Memory B cell (primary cell): ENCODE measurements at regions not wholly inside any gene's neighbourhood (a gene's known extent, or its start where the extent isn't known, plus 50 kb on each side); places are given as distances from the start of the nearest gene placed in this dataset.

Experiments used
- ATAC-seq: fragments of 150-1000 bp; cut with Tn5 transposase; 2 replicates; pipeline ENCODE4 v1.10.0; 2021; ENCODE audit warnings: low read depth, mild to moderate bottlenecking, moderate library complexity
- DNase-seq, 2 donors: peaks; one replicate each; pipeline ENCODE4 v3.0.0; 2022; ENCODE audit warnings: low spot score in 2 of 2
- H3K27ac Mint-ChIP-seq: one replicate; pipeline ENCODE4 v1.8.0; 2022; ENCODE audit warnings: mild to moderate bottlenecking, moderate library complexity, mixed read lengths
- H3K27me3 Mint-ChIP-seq: one replicate; pipeline ENCODE4 v1.8.0; 2022; ENCODE audit warnings: mixed read lengths
- H3K36me3 Mint-ChIP-seq: one replicate; pipeline ENCODE4 v1.8.0; 2022; ENCODE audit warnings: mild to moderate bottlenecking, mixed read lengths
- H3K4me1 Mint-ChIP-seq: one replicate; pipeline ENCODE4 v1.8.0; 2022; ENCODE audit warnings: mixed read lengths
- H3K4me3 Mint-ChIP-seq: one replicate; pipeline ENCODE4 v1.8.0; 2022; ENCODE audit warnings: mild to moderate bottlenecking, moderate library complexity, mixed read lengths
- H3K9me3 Mint-ChIP-seq: one replicate; pipeline ENCODE4 v1.8.0; 2022; ENCODE audit warnings: mixed read lengths

DNA sequence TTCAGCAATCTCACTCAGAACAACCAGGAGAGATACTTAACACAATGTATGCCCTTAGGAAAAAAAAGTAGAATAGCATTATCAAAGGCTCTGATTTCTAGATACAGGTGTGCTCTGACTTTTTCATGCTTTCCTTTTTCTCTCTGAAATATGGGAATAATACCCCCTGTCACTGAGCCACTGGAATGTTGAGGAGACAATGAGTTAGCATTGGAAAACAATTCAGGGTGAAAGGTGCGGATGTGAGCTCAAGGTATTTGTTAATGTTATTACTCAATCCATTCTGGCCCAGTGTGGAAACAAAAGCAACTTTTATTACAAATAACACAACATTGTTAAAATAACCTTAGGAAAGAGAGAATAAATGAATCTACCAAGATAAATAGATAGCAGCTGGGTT, 228.0 kb downstream of the IKZF2 start:
- no peak overlapping the region for H3K27ac Mint-ChIP-seq
- peaks cover 3% of the 10 kb centered on the region for H3K27me3 Mint-ChIP-seq
- no peak for ATAC-seq
- H3K4me3 Mint-ChIP-seq, result no peak overlapping the region
- H3K4me1 Mint-ChIP-seq, result no peaks in the 10 kb centered on the region
- H3K9me3 Mint-ChIP-seq, result peaks cover 2% of the 10 kb centered on the region
- H3K36me3 Mint-ChIP-seq, result no peaks in the 10 kb centered on the region
- no peak for DNase-seq

DNA sequence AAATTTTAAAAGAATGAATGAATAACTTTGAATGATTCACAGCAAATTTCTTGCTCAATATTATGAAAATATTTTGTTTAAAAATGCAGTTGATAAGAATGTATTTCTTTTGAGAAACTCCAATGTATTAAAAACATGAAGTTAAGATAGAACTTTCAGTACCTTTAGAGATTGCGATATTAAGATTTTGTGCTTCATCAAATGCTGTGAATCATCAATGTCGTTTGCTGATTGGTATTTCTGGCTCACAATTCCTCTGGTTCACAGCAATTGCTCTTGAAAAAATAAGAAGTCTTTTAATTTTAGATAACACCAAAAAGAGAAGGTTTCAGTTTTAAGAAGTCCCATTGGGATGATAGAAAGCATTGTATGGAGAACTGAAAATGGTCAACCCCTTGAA, 228.7 kb downstream of the IKZF2 start:
- ATAC-seq, result no peak
- Mint-ChIP-seq H3K4me1 (no peaks in the 10 kb centered on the region), H3K27ac (no peak overlapping the region), H3K36me3 (no peaks in the 10 kb centered on the region), H3K4me3 (no peak overlapping the region), H3K27me3 (peaks cover 3% of the 10 kb centered on the region), H3K9me3 (peaks cover 2% of the 10 kb centered on the region)
- DNase-seq, result no peak

GRCh38 chr2:212921711-212922110, 229.7 kb downstream of the IKZF2 start:
- H3K27me3 Mint-ChIP-seq, result peaks cover 3% of the 10 kb centered on the region
- DNase-seq, result no peak
- no peak overlapping the region for H3K27ac Mint-ChIP-seq
- H3K9me3 Mint-ChIP-seq, result peaks cover 2% of the 10 kb centered on the region
- no peak overlapping the region for H3K4me3 Mint-ChIP-seq
- no peak for ATAC-seq
- H3K4me1 Mint-ChIP-seq, result no peaks in the 10 kb centered on the region
- no peaks in the 10 kb centered on the region for H3K36me3 Mint-ChIP-seq

DNA sequence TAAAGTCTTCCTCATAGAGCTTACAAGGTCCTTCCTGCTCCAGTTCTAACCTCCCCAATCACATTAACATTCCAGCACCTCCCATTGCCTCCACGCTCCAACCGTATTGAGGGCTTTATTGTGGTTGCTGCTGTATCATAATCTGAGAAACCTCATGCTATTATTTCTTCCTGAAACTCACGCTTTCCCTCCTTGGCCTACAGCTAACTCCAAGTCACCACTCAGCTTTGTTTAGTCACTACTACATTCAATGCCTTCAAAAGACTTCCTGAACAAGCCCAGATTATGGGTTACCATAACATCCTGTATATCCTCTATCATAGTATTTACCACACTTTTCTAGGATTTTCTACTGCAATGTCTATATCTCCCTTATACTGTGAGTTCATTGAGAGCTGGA, 230.4 kb downstream of the IKZF2 start:
- H3K4me1 Mint-ChIP-seq, result no peaks in the 10 kb centered on the region
- no peak for ATAC-seq
- peaks cover 3% of the 10 kb centered on the region for H3K27me3 Mint-ChIP-seq
- H3K9me3 Mint-ChIP-seq, result peaks cover 2% of the 10 kb centered on the region
- H3K4me3 Mint-ChIP-seq, result no peak overlapping the region
- no peak overlapping the region for H3K27ac Mint-ChIP-seq
- DNase-seq, result no peak
- H3K36me3 Mint-ChIP-seq, result no peaks in the 10 kb centered on the region

- H3K9me3 Mint-ChIP-seq, result no peaks in the 10 kb centered on the region
- H3K36me3 Mint-ChIP-seq, result no peaks in the 10 kb centered on the region
- H3K27me3 Mint-ChIP-seq, result peaks cover 3% of the 10 kb centered on the region
- ATAC-seq (no peak), DNase-seq (no peak)
- no peak overlapping the region for H3K4me3 Mint-ChIP-seq
- H3K27ac Mint-ChIP-seq, result no peak overlapping the region
- peaks cover 6% of the 10 kb centered on the region for H3K4me1 Mint-ChIP-seq
These were observed 232.2 kb downstream of the IKZF2 start for GRCh38 chr2:212919238-212919637.

- Mint-ChIP-seq H3K27me3 (peaks cover 3% of the 10 kb centered on the region), H3K4me1 (peaks cover 6% of the 10 kb centered on the region), H3K9me3 (no peaks in the 10 kb centered on the region), H3K4me3 (no peak overlapping the region), H3K27ac (no peak overlapping the region), H3K36me3 (no peaks in the 10 kb centered on the region)
- DNase-seq, result no peak
- no peak for ATAC-seq
These were observed 233.1 kb downstream of the IKZF2 start for GRCh38 chr2:212918336-212918735.

DNA sequence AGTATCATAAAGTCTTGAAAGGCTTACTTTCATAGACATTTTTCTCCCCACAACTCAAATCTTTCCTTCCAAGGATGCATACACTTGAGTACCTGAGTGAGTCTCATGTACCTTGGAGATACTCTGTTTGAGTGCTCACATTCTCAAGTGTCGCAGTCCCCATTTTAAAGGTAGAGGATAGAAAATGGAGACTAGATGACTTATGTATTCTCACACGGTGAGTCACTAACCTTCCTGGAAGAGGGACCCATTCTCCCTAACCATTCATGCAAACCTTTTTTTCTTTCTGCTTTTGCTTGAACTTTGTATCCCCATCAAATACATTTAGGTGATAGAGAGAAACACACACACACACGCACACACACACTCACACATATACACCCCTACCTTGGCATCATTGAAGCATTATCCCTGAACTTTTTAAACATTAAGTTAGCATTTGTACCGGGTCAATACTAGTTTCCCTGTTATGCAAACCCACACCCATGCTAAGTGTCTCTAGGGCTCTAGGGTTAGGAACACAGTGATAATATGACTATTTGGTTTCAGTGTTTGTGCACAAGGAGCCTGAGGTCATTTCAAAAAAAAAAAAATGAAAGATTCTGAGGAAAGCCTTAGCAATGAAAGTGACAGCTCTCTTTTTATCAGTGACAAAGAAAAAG, 236.2 kb downstream of the IKZF2 start:
- Mint-ChIP-seq H3K4me3 (no peak overlapping the region), H3K9me3 (no peaks in the 10 kb centered on the region), H3K36me3 (no peaks in the 10 kb centered on the region), H3K4me1 (peaks cover 6% of the 10 kb centered on the region), H3K27me3 (no peaks in the 10 kb centered on the region), H3K27ac (no peak overlapping the region)
- ATAC-seq (no peak), DNase-seq (no peak)

DNA sequence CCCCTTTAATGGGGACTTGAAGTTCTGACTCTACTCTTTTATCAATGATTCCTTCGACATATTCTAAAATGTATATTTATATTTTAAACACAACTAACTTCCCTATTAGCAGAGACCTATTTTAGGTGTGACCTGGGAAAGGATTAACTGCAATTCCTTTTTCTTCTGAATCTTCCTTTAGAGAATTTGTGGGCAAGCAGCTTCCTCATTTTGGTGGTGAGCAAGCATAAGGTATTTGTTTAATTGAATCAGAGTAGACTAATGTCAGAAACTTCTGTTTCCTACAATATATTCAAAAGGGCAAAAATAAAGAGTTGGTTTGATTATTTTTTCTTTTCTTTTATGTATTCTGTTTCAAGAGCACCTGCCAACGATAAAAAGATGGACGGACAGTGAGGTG, 237.0 kb downstream of the IKZF2 start:
- Mint-ChIP-seq H3K36me3 (no peaks in the 10 kb centered on the region), H3K4me3 (no peak overlapping the region), H3K9me3 (peaks cover 1% of the 10 kb centered on the region), H3K27ac (no peak overlapping the region), H3K27me3 (no peaks in the 10 kb centered on the region), H3K4me1 (peaks cover 6% of the 10 kb centered on the region)
- DNase-seq (no peak), ATAC-seq (no peak)

DNA sequence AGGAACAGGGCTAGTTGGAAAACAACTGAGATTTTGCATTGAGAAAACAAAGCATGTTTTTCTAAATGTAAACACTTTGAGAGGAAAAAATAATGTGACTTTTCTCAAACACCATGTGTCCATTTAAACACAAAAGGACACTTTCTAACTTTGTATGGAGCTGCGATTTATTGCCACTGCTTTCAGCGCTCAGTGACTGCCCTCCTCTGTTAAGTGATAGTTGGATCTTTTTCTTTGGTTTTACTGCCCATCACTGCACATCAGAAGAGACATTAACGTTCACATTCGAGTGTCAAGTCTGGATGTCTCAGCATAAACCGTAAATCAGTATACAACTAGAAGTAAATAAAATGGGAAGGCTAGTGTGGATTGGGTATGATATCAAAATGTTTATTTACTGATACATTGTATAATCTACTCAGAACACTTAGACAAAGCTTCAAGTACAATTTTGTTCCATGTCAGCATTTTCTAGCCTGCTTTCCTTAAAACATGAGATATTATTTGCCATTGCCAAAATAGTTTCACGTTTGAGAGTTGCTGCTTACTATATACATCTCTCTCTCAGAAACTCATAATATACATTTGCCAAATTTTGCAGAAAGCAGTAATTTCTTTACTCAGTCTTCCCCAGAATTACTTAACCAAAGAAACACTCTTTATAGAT, 237.6 kb downstream of the IKZF2 start:
- Mint-ChIP-seq H3K4me3 (no peak overlapping the region), H3K36me3 (no peaks in the 10 kb centered on the region), H3K27ac (no peak overlapping the region), H3K9me3 (peaks cover 1% of the 10 kb centered on the region), H3K4me1 (peaks cover 6% of the 10 kb centered on the region), H3K27me3 (no peaks in the 10 kb centered on the region)
- DNase-seq (no peak), ATAC-seq (no peak)

DNA sequence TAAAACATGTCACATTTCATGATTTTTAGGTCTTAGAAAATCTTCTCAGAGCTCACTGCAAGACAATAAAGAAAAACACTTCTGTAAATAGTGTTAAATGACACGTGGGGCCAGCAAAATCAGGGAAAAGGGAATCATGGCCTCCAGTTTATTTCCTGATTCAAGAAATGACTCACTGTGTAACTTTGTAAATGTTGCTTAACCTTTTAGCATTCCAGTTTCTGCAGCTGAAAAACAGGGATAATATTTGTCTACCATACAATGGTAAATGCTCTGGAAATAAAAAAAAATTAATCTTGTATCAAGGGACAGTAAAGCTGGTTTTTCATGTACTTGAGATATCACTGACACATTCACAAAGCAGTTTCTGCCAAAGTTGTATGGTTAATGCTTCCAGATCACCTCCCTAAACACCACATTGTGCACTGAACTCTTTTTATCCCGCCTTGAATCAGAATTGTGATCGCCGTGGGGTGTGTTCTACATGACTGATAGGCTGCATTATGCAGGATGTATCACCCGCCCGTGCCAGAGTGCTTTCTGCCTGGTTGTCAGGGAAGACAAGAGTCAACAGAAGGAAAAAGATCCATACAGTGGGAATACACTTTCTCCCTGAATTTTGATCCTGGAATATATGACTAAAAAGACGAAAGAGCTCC, 238.8 kb downstream of the IKZF2 start:
- ATAC-seq, result no peak
- Mint-ChIP-seq H3K4me1 (peaks cover 6% of the 10 kb centered on the region), H3K27ac (no peak overlapping the region), H3K9me3 (peaks cover 1% of the 10 kb centered on the region), H3K36me3 (no peaks in the 10 kb centered on the region), H3K27me3 (no peaks in the 10 kb centered on the region), H3K4me3 (no peak overlapping the region)
- no peak for DNase-seq

DNA sequence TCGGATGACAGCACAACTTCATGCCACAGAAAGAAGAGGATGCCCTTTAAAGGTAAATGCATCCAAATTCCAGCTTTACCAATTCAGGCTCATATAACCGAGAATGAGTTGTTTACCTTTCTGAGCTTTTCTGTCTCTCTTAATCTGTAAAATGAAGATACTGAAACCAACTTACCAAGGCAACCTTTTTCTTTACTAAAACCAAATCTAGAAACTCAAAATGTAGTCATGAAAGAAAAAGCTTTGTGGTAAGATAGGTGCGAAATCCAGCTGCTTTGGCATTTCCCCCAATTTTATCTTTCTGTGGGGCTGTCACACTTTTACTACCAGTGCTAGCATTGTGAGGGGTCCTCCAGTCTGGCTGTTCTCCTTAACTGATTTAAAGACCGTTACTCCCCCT, 240.4 kb downstream of the IKZF2 start:
- Mint-ChIP-seq H3K36me3 (no peaks in the 10 kb centered on the region), H3K4me1 (peaks cover 6% of the 10 kb centered on the region), H3K9me3 (peaks cover 1% of the 10 kb centered on the region), H3K27me3 (no peaks in the 10 kb centered on the region), H3K4me3 (no peak overlapping the region), H3K27ac (no peak overlapping the region)
- no peak for DNase-seq
- no peak for ATAC-seq

DNA sequence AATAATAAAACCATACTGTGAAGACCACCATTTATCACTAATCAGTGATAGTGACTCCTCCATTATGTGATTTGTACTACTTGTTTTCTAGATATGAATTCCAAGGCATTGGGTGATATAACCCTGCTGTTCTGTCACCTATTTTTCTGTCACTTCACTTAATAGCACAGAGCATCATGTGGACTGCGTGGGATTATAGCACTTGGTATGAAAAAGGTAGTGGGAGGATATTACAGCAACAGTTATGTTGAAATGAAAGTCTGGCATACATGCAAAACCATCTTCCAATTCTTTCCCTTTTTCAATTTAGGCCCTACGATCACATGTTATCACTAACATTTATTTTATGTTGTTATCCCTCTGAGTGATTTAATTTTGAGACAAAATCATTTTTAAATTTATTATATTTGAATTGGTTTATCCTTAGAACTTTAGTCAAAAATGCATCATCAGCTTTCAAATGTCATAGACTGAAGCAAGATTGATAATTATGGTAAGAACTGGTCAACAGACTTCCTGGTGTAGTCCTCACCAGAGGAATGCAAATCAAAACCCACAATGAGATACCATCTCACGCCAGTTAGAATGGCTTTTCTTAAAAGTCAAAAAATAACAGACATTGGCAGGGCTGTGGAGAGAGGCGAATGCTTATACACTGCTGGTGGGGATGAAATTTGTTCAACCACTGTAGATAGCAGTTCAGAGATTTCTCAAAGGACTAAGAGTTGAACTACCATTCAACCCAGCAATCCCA, 242.6 kb downstream of the IKZF2 start:
- Mint-ChIP-seq H3K36me3 (no peaks in the 10 kb centered on the region), H3K27me3 (no peaks in the 10 kb centered on the region), H3K4me1 (no peaks in the 10 kb centered on the region), H3K4me3 (no peak overlapping the region), H3K9me3 (peaks cover 1% of the 10 kb centered on the region), H3K27ac (no peak overlapping the region)
- DNase-seq (no peak), ATAC-seq (no peak)

DNA sequence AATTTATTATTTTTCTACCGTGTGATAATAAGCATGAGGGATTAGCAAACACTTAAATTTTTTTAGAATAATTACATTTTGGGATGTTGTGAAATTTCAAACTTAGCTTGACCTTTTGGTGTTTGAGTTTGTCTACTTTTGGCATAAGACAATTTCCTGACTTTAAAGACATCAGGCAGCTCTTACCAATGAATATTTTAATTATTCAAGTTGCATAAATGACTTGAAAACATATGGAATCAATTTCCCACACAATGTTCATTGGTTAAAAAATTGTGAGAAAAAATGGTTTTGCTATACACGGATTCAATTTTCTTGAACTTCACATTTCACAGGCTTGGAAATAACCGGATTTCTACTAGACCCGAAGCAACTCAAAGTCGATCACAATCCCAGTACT, 243.4 kb downstream of the IKZF2 start:
- ATAC-seq (no peak), DNase-seq (no peak)
- peaks cover 1% of the 10 kb centered on the region for H3K9me3 Mint-ChIP-seq
- H3K27ac Mint-ChIP-seq, result no peak overlapping the region
- H3K4me1 Mint-ChIP-seq, result no peaks in the 10 kb centered on the region
- H3K36me3 Mint-ChIP-seq, result no peaks in the 10 kb centered on the region
- no peaks in the 10 kb centered on the region for H3K27me3 Mint-ChIP-seq
- H3K4me3 Mint-ChIP-seq, result no peak overlapping the region

GRCh38 chr2:212906620-212907019, 244.8 kb downstream of the IKZF2 start:
- peaks cover 1% of the 10 kb centered on the region for H3K9me3 Mint-ChIP-seq
- no peaks in the 10 kb centered on the region for H3K36me3 Mint-ChIP-seq
- DNase-seq (no peak), ATAC-seq (no peak)
- no peak overlapping the region for H3K27ac Mint-ChIP-seq
- H3K27me3 Mint-ChIP-seq, result no peaks in the 10 kb centered on the region
- H3K4me3 Mint-ChIP-seq, result no peak overlapping the region
- no peaks in the 10 kb centered on the region for H3K4me1 Mint-ChIP-seq
